ENCODE measurements at regions not wholly inside any gene's neighbourhood (a gene's known extent, or its start where the extent isn't known, plus 50 kb on each side); places are given as distances from the start of the nearest gene placed in this dataset.

DNA sequence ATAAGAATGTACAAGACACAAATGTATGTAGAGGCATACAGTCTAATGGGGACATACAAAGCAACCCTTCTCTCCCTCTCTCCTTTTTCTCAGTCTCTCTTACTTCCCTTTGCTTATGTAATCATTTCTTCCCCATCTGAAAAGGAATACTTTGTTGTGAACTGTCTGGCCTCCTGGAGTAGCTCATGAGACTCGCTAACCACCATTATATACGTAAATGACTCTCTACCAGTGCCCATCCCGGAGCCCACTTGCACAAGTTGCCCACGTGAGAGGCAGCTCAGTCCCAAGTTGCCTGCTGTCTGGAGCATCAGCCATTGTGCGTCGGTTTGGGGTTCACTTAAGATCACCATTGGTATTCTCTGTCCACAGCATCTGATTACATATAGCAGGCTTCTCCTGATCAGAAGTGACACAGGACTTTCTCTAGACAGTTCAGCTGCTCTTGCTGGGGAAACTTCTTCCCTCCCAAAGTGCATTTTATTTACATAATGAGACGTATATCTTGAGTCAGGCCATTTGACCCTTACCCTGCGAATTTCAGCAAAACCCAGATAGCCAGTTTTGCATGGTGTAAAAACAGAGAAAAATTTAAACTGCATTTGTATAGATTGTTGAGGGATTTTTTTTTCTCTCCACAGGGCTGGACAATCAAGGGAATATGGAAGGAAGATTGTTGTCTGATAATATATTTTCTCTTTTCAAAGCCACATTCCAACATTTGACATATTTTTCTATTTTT, 220.7 kb upstream of the EGLN3 start:
- TF ChIP-seq CREB1 (IDR thresholded peaks at IDR 0.05; ENCODE audit: low read depth) = no peak
- TF ChIP-seq, protein P1, sequence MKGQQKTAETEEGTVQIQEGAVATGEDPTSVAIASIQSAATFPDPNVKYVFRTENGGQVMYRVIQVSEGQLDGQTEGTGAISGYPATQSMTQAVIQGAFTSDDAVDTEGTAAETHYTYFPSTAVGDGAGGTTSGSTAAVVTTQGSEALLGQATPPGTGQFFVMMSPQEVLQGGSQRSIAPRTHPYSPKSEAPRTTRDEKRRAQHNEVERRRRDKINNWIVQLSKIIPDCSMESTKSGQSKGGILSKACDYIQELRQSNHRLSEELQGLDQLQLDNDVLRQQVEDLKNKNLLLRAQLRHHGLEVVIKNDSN (IDR thresholded peaks at IDR 0.05) = no peak
- no peak for TF ChIP-seq TAF1 (IDR thresholded peaks at IDR 0.05; ENCODE audit: low read depth)
- TF ChIP-seq TCF12 (IDR thresholded peaks at IDR 0.05; ENCODE audit: low read depth) = no peak
- TF ChIP-seq YY1 (IDR thresholded peaks at IDR 0.05; ENCODE audit: low read depth) = no peak
- TF ChIP-seq RAD21 (IDR thresholded peaks at IDR 0.05; ENCODE audit: low read depth) = no peak
- no peak for TF ChIP-seq ZBTB7A (IDR thresholded peaks at IDR 0.05; ENCODE audit: low read depth)
- TF ChIP-seq REST (IDR thresholded peaks at IDR 0.05; ENCODE audit: low read depth) = no peak
- TF ChIP-seq FOXM1 (IDR thresholded peaks at IDR 0.05; ENCODE audit: borderline replicate concordance, low read depth) = no peak
- no peak for TF ChIP-seq EGR1 (IDR thresholded peaks at IDR 0.05)
- no peak for TF ChIP-seq TEAD4 (IDR thresholded peaks at IDR 0.05)
- TF ChIP-seq NFIC (IDR thresholded peaks at IDR 0.05) = no peak
- no peak for TF ChIP-seq MAX (IDR thresholded peaks at IDR 0.05)
- no peak for TF ChIP-seq CEBPB (IDR thresholded peaks at IDR 0.05)
- no peak for TF ChIP-seq EP300 (IDR thresholded peaks at IDR 0.05; ENCODE audit: borderline replicate concordance)

DNA sequence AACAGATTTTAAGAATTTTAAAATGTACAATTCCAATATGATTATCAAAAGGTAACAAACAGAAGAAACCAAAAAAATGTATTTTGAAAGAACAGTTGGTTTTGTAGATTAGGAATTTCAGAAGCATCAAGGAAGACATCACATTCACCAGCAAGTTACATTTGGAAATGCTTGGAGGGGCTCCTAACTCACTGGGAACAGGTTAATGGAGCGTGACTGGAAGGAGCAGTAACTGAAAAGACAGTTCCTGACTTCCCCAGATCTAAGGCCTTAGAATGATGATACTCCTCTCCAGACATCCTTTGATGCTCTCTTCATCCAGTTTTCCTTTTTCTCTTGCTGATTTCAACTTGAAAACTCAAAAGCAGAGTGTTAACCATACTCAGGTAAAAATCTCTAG, 220.0 kb upstream of the EGLN3 start:
- TF ChIP-seq RAD21 (IDR thresholded peaks at IDR 0.05; ENCODE audit: low read depth) (no peak), YY1 (IDR thresholded peaks at IDR 0.05; ENCODE audit: low read depth) (no peak), TAF1 (IDR thresholded peaks at IDR 0.05; ENCODE audit: low read depth) (no peak), TEAD4 (IDR thresholded peaks at IDR 0.05) (no peak), NFIC (IDR thresholded peaks at IDR 0.05) (no peak), EGR1 (IDR thresholded peaks at IDR 0.05) (no peak), CEBPB (IDR thresholded peaks at IDR 0.05) (no peak), FOXM1 (IDR thresholded peaks at IDR 0.05; ENCODE audit: borderline replicate concordance, low read depth) (no peak), TCF12 (IDR thresholded peaks at IDR 0.05; ENCODE audit: low read depth) (no peak), CREB1 (IDR thresholded peaks at IDR 0.05; ENCODE audit: low read depth) (no peak), MAX (IDR thresholded peaks at IDR 0.05) (no peak), ZBTB7A (IDR thresholded peaks at IDR 0.05; ENCODE audit: low read depth) (no peak), EP300 (IDR thresholded peaks at IDR 0.05; ENCODE audit: borderline replicate concordance) (no peak), REST (IDR thresholded peaks at IDR 0.05; ENCODE audit: low read depth) (no peak)
- TF ChIP-seq, protein P1 (IDR thresholded peaks at IDR 0.05) = no peak

GRCh38 chr14:34169561-34169960, 218.7 kb upstream of the EGLN3 start:
- TF ChIP-seq FOXM1 (IDR thresholded peaks at IDR 0.05; ENCODE audit: borderline replicate concordance, low read depth) (no peak), EGR1 (IDR thresholded peaks at IDR 0.05) (no peak), YY1 (IDR thresholded peaks at IDR 0.05; ENCODE audit: low read depth) (no peak), TAF1 (IDR thresholded peaks at IDR 0.05; ENCODE audit: low read depth) (no peak), TCF12 (IDR thresholded peaks at IDR 0.05; ENCODE audit: low read depth) (no peak), CEBPB (IDR thresholded peaks at IDR 0.05) (no peak), EP300 (IDR thresholded peaks at IDR 0.05; ENCODE audit: borderline replicate concordance) (no peak), NFIC (IDR thresholded peaks at IDR 0.05) (no peak), REST (IDR thresholded peaks at IDR 0.05; ENCODE audit: low read depth) (no peak), RAD21 (IDR thresholded peaks at IDR 0.05; ENCODE audit: low read depth) (no peak), MAX (IDR thresholded peaks at IDR 0.05) (no peak), CREB1 (IDR thresholded peaks at IDR 0.05; ENCODE audit: low read depth) (no peak), ZBTB7A (IDR thresholded peaks at IDR 0.05; ENCODE audit: low read depth) (no peak), TEAD4 (IDR thresholded peaks at IDR 0.05) (no peak)
- TF ChIP-seq, protein P1 (IDR thresholded peaks at IDR 0.05) = no peak
